ENCODE measurements at regions not wholly inside any gene's neighbourhood (a gene's known extent, or its start where the extent isn't known, plus 50 kb on each side); places are given as distances from the start of the nearest gene placed in this dataset.

DNA sequence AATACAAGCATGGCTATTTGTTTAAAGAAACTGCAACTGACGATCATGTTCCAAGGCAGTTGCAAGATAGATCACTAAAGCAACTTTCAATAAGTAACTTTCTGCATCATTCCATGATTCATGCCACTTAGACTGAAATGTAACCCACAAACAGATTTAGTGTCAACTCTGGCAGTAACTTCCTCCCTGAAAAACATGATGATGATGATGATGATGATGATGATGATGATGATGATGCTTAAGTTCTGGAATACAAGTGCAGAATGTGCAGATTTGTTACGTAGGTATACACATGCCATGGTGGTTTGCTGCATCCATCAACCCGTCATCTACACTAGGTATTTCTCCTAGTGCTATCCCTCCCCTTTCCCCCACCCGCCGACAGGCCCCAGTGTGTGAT, 754.7 kb downstream of the INHBA start:
- peaks cover 31% of the 10 kb centered on the region for H3K9me3 Mint-ChIP-seq
- DNase-seq (ENCODE audit: low spot score), result no peak
- no peak overlapping the region for H3K27ac Mint-ChIP-seq
- H3K4me1 Mint-ChIP-seq (ENCODE audit: low read depth), result no peaks in the 10 kb centered on the region
- no peaks in the 10 kb centered on the region for H3K36me3 Mint-ChIP-seq (ENCODE audit: low read depth)
- H3K27me3 Mint-ChIP-seq (ENCODE audit: low read depth), result no peaks in the 10 kb centered on the region
- no peak overlapping the region for H3K4me3 Mint-ChIP-seq

GRCh38 chr7:40947566-40947965, 755.3 kb downstream of the INHBA start:
- no peak overlapping the region for H3K27ac Mint-ChIP-seq
- no peaks in the 10 kb centered on the region for H3K36me3 Mint-ChIP-seq (ENCODE audit: low read depth)
- no peak overlapping the region for H3K4me3 Mint-ChIP-seq
- no peak for DNase-seq (ENCODE audit: low spot score)
- H3K4me1 Mint-ChIP-seq (ENCODE audit: low read depth), result no peaks in the 10 kb centered on the region
- no peaks in the 10 kb centered on the region for H3K27me3 Mint-ChIP-seq (ENCODE audit: low read depth)
- H3K9me3 Mint-ChIP-seq, result peaks cover 30% of the 10 kb centered on the region

GRCh38 chr7:40946549-40946948, 756.3 kb downstream of the INHBA start:
- Mint-ChIP-seq H3K27me3 (ENCODE audit: low read depth) (no peaks in the 10 kb centered on the region), H3K9me3 (peaks cover 31% of the 10 kb centered on the region), H3K4me1 (ENCODE audit: low read depth) (no peaks in the 10 kb centered on the region), H3K36me3 (ENCODE audit: low read depth) (no peaks in the 10 kb centered on the region), H3K4me3 (no peak overlapping the region), H3K27ac (no peak overlapping the region)
- no peak for DNase-seq (ENCODE audit: low spot score)

GRCh38 chr7:40945788-40946187, 757.1 kb downstream of the INHBA start:
- no peaks in the 10 kb centered on the region for H3K4me1 Mint-ChIP-seq (ENCODE audit: low read depth)
- no peaks in the 10 kb centered on the region for H3K27me3 Mint-ChIP-seq (ENCODE audit: low read depth)
- H3K27ac Mint-ChIP-seq, result no peak overlapping the region
- no peak for DNase-seq (ENCODE audit: low spot score)
- peaks cover 36% of the 10 kb centered on the region for H3K9me3 Mint-ChIP-seq
- H3K36me3 Mint-ChIP-seq (ENCODE audit: low read depth), result no peaks in the 10 kb centered on the region
- no peak overlapping the region for H3K4me3 Mint-ChIP-seq

DNA sequence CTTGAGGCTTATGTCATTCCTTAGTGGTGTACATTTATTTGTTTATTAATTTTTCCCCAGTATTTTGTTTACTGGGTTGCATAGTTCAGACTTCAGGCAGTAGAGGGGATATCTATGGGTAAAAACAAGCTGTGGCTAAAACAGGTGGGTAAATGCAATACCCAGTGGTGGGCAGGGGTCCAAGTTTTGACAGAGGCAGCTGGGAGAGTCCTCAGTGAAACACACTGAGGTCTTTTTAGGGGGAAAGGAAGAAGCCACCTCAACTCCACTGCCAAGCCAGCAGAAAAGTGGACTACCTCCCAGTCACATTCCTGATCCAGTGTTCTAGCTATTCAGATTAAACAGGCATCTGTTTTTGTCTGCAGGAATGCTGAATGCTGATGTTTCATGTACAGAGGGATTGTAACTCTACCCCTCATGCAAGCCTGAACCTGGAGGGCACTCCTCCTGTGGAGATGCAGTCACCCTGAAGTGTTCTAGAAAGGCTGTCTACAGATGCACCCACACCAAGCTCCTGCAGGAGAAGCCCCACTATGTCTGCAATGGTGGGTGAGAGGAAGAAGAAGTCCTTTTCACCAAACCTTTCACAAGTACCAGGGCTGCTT, 757.8 kb downstream of the INHBA start:
- DNase-seq (ENCODE audit: low spot score), result no peak
- Mint-ChIP-seq H3K27ac (no peak overlapping the region), H3K4me3 (no peak overlapping the region), H3K9me3 (peaks cover 36% of the 10 kb centered on the region), H3K36me3 (ENCODE audit: low read depth) (no peaks in the 10 kb centered on the region), H3K4me1 (ENCODE audit: low read depth) (no peaks in the 10 kb centered on the region), H3K27me3 (ENCODE audit: low read depth) (no peaks in the 10 kb centered on the region)

- no peak overlapping the region for H3K4me3 Mint-ChIP-seq
- H3K4me1 Mint-ChIP-seq (ENCODE audit: low read depth), result no peaks in the 10 kb centered on the region
- H3K27ac Mint-ChIP-seq, result no peak overlapping the region
- DNase-seq (ENCODE audit: low spot score), result no peak
- peaks cover 21% of the 10 kb centered on the region for H3K9me3 Mint-ChIP-seq
- H3K27me3 Mint-ChIP-seq (ENCODE audit: low read depth), result no peaks in the 10 kb centered on the region
- no peaks in the 10 kb centered on the region for H3K36me3 Mint-ChIP-seq (ENCODE audit: low read depth)
These were observed 765.0 kb downstream of the INHBA start for GRCh38 chr7:40937879-40938278.

DNA sequence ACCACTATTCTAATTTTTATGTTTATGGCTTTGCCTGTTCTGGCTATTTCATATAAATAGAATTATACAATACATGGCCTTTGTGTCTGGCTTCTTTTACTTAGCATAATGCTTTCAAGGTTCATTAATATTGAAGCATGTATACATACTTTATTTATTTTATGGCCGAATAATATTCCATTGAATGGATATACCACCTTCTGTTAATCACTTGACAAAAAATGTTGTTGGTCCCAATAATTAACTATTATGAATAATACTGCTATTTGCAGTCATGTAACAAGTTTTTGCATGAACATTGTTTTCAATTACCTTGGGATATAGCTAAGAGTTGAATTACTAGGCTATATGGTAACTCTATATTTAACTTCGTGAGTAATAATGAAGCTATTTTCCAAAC, 767.5 kb downstream of the INHBA start:
- Mint-ChIP-seq H3K4me3 (no peak overlapping the region), H3K4me1 (ENCODE audit: low read depth) (no peaks in the 10 kb centered on the region), H3K9me3 (peaks cover 15% of the 10 kb centered on the region), H3K27me3 (ENCODE audit: low read depth) (no peaks in the 10 kb centered on the region), H3K27ac (no peak overlapping the region), H3K36me3 (ENCODE audit: low read depth) (no peaks in the 10 kb centered on the region)
- no peak for DNase-seq (ENCODE audit: low spot score)

DNA sequence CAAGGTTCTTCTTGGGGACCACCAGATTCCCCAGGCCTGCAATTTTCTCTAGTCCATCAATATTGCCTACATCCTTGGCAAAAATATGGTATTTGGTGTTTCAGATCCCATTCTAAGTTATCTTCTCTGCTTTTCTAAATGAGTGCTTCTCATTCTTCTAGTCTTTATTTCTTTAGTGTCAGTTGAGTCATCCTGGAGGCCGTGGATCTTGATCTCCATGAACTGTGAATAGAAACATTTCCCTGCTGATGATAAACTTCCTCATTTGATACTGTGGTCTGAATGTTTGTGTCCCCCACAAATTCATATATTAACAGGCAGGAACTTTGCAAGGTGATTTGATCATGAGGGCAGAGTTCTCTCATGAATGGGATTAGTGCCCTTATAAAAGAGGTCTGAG, 779.3 kb downstream of the INHBA start:
- Mint-ChIP-seq H3K27ac (no peak overlapping the region), H3K9me3 (peaks cover 3% of the 10 kb centered on the region), H3K4me3 (no peak overlapping the region), H3K36me3 (ENCODE audit: low read depth) (no peaks in the 10 kb centered on the region), H3K4me1 (ENCODE audit: low read depth) (no peaks in the 10 kb centered on the region), H3K27me3 (ENCODE audit: low read depth) (no peaks in the 10 kb centered on the region)
- no peak for DNase-seq (ENCODE audit: low spot score)

DNA sequence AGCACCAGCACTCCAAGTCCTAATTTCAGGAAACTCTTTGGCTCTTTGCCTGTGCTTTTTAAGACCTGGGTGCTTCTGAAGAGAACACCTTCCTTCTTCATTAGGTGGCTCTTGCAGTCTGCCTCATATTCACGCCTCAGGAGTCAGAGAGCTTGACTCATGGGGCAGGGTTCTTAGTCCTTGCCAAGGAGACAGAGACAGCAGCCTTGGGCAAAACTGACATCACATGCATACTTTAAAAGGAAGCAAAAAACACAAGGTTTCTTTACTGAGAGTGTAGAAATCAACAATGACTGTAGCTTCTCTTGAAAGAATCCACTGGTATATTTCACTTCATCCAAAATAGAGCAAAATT, 780.6 kb downstream of the INHBA start:
- no peaks in the 10 kb centered on the region for H3K36me3 Mint-ChIP-seq (ENCODE audit: low read depth)
- H3K4me3 Mint-ChIP-seq, result no peak overlapping the region
- no peaks in the 10 kb centered on the region for H3K4me1 Mint-ChIP-seq (ENCODE audit: low read depth)
- no peak for DNase-seq (ENCODE audit: low spot score)
- H3K9me3 Mint-ChIP-seq, result no peaks in the 10 kb centered on the region
- H3K27me3 Mint-ChIP-seq (ENCODE audit: low read depth), result no peaks in the 10 kb centered on the region
- H3K27ac Mint-ChIP-seq, result no peak overlapping the region

GRCh38 chr7:40921589-40922315, 781.1 kb downstream of the INHBA start:
- H3K27ac Mint-ChIP-seq, result no peak overlapping the region
- no peak overlapping the region for H3K4me3 Mint-ChIP-seq
- DNase-seq (ENCODE audit: low spot score), result no peak
- H3K36me3 Mint-ChIP-seq (ENCODE audit: low read depth), result no peaks in the 10 kb centered on the region
- no peaks in the 10 kb centered on the region for H3K4me1 Mint-ChIP-seq (ENCODE audit: low read depth)
- H3K27me3 Mint-ChIP-seq (ENCODE audit: low read depth), result no peaks in the 10 kb centered on the region
- no peaks in the 10 kb centered on the region for H3K9me3 Mint-ChIP-seq

DNA sequence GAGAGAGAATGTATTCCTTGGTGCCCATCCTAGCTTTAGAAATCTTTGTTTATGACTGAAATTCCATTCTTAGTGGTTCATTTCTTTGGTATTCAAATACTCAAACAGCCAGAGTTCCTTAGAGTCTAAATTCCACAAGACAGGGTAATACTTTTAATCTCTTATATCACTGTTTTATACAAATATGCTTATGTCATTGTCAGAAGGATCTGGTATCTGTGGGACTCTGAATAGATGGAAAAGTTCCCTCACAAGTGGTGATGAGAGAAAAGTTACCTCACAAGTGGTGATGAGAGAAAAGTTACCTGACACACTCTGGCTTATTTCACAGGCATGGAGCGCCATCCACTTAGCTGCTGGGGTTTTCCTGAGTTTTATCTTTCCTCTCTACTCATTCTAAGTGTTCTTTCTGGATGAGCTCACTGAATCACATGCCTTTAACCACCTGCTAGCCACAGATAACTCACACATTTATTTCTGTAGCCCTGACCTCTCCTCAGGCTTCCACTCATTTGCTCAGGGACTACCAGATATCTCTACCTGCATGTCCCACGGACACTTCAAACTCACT, 784.0 kb downstream of the SUGCT start:
- H3K36me3 Mint-ChIP-seq (ENCODE audit: low read depth), result no peaks in the 10 kb centered on the region
- peaks cover 7% of the 10 kb centered on the region for H3K9me3 Mint-ChIP-seq
- no peak overlapping the region for H3K27ac Mint-ChIP-seq
- no peaks in the 10 kb centered on the region for H3K27me3 Mint-ChIP-seq (ENCODE audit: low read depth)
- H3K4me1 Mint-ChIP-seq (ENCODE audit: low read depth), result no peaks in the 10 kb centered on the region
- no peak for DNase-seq (ENCODE audit: low spot score)
- no peak overlapping the region for H3K4me3 Mint-ChIP-seq

- no peak for DNase-seq (ENCODE audit: low spot score)
- H3K4me3 Mint-ChIP-seq, result no peak overlapping the region
- H3K4me1 Mint-ChIP-seq (ENCODE audit: low read depth), result no peaks in the 10 kb centered on the region
- H3K27ac Mint-ChIP-seq, result no peak overlapping the region
- no peaks in the 10 kb centered on the region for H3K27me3 Mint-ChIP-seq (ENCODE audit: low read depth)
- H3K36me3 Mint-ChIP-seq (ENCODE audit: low read depth), result no peaks in the 10 kb centered on the region
- peaks cover 7% of the 10 kb centered on the region for H3K9me3 Mint-ChIP-seq
These were observed 782.0 kb downstream of the SUGCT start for GRCh38 chr7:40916813-40917212.

- H3K9me3 Mint-ChIP-seq, result peaks cover 13% of the 10 kb centered on the region
- no peaks in the 10 kb centered on the region for H3K27me3 Mint-ChIP-seq (ENCODE audit: low read depth)
- DNase-seq (ENCODE audit: low spot score), result no peak
- no peak overlapping the region for H3K4me3 Mint-ChIP-seq
- H3K36me3 Mint-ChIP-seq (ENCODE audit: low read depth), result no peaks in the 10 kb centered on the region
- no peaks in the 10 kb centered on the region for H3K4me1 Mint-ChIP-seq (ENCODE audit: low read depth)
- H3K27ac Mint-ChIP-seq, result no peak overlapping the region
These were observed 780.3 kb downstream of the SUGCT start for GRCh38 chr7:40915071-40915470.
